ENCODE measurements at regions not wholly inside any gene's neighbourhood (a gene's known extent, or its start where the extent isn't known, plus 50 kb on each side); places are given as distances from the start of the nearest gene placed in this dataset.
"Not testable (repeated sequence)": the region's sequence is repeated elsewhere in the genome, so short reads cannot be mapped to it uniquely, and the experiment has no call there.

DNA sequence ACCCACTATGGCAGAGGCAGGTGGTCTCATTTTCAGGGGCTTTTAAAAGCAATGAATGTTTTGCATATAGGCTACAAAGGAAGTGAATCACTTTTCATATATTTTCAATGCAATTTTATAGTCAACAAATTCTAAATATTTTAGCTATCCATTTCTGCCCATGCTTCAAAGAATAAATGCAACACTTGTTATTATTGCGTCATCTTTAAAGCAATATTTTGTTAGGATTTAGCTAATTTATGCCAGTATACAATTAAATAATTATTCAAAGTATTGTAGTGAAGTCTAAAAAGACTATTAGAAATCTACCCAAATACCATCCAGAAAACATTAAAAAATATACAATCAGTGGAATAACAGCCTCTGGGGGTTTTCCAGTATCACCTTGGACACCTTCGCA is 509.1 kb upstream of the SPANXN1 start:
- TF ChIP-seq, protein P1, sequence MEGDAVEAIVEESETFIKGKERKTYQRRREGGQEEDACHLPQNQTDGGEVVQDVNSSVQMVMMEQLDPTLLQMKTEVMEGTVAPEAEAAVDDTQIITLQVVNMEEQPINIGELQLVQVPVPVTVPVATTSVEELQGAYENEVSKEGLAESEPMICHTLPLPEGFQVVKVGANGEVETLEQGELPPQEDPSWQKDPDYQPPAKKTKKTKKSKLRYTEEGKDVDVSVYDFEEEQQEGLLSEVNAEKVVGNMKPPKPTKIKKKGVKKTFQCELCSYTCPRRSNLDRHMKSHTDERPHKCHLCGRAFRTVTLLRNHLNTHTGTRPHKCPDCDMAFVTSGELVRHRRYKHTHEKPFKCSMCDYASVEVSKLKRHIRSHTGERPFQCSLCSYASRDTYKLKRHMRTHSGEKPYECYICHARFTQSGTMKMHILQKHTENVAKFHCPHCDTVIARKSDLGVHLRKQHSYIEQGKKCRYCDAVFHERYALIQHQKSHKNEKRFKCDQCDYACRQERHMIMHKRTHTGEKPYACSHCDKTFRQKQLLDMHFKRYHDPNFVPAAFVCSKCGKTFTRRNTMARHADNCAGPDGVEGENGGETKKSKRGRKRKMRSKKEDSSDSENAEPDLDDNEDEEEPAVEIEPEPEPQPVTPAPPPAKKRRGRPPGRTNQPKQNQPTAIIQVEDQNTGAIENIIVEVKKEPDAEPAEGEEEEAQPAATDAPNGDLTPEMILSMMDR (conservative IDR thresholded peaks at IDR 0.05; ENCODE audit: control insufficient read depth, insufficient read depth, low read depth, low read length), result no peak
- no peak overlapping the region for H3K4me3 ChIP-seq (ENCODE audit: control insufficient read depth, low read depth, low read length)
- no peak for DNase-seq (ENCODE audit: low read depth)

DNA sequence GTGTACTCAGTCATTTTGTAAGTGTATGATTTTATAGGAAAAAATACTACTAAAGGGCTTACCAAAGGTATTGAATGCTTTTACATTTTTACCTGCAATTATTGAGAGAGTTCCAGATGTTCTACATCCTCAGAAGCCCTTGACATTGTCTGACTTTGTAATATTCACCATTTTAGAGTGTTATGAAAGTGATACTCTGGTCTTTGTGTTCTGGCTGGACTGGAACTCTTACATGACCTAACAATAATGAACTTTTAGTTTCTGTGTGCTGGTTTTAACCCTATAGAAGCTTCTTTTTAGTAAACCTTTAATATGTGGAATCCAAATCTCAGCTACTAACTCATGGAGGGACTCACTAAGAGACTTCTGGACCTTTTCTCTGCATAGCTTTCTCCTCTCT is 478.8 kb upstream of the SPANXN1 start:
- no peak for DNase-seq (ENCODE audit: low read depth)
- TF ChIP-seq, protein P1 (conservative IDR thresholded peaks at IDR 0.05; ENCODE audit: control insufficient read depth, insufficient read depth, low read depth, low read length), result no peak
- H3K4me3 ChIP-seq (ENCODE audit: control insufficient read depth, low read depth, low read length), result no peak overlapping the region

DNA sequence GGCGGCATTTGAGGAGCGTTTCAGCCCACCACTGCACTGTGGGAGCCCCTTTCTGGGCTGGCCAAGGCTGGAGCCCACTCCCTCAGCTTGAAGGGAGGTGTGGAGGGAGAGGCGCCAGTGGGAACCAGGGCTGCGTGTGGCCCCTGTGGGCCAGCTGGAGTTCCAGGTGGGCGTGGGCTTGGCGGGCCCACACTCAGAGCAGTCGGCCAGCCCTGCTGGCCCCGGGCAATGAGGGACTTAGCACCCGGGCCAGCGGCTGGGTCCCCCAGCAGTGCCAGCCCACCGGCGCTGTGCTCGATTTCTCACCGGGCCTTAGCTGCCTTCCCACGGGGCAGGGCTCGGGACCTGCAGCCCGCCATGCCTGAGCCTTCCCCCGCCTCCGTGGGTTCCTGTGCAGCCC is 463.8 kb upstream of the SPANXN1 start:
- DNase-seq (ENCODE audit: low read depth); H3K4me3 ChIP-seq (ENCODE audit: control insufficient read depth, low read depth, low read length): not testable (repeated sequence)

DNA sequence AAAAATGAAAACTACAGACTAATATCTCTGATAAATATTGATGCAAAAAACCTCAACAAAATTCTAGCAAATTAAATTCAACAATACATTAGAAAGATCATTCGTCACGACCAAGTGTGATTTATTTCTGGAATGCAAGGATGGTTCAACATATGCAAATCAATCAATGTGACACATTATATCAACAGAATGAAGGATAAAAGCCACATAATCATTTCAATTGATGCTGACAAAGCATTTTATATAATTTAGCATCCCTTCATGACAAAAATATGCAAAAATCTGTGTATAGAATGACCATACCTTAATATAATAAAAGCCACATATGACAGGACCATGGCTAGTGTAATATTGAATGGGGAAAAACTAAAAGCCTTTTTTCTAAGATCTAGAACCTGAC is 457.2 kb upstream of the SPANXN1 start:
- H3K4me3 ChIP-seq (ENCODE audit: control insufficient read depth, low read depth, low read length), result no peak overlapping the region
- DNase-seq (ENCODE audit: low read depth), result no peak

DNA sequence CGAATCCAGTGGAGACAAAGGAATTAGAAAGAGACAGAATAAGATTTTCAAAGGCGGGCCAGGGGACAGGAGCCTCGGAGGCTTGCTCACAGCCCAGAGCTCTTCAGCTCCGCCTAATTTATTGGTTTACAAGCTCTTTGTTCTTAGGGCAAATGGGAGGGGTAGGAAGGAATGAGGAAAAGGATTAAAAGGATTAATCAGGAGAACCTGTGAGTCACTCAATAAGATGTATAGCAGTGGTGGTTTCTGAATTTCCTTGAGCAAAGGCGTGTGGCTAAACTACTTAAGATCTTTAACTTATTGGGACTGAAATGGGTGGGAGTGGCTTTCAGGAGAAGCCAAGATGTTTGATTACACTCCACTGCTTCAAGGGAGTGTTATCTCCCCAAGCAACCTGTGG is 456.0 kb upstream of the SPANXN1 start:
- TF ChIP-seq, protein P1 (conservative IDR thresholded peaks at IDR 0.05; ENCODE audit: control insufficient read depth, insufficient read depth, low read depth, low read length), result no peak
- no peak for DNase-seq (ENCODE audit: low read depth)
- no peak overlapping the region for H3K4me3 ChIP-seq (ENCODE audit: control insufficient read depth, low read depth, low read length)

More for the DNA sequence above, 457.2 kb upstream of the SPANXN1 start:
- TF ChIP-seq, protein P1 (conservative IDR thresholded peaks at IDR 0.05; ENCODE audit: control insufficient read depth, insufficient read depth, low read depth, low read length), result no peak

DNA sequence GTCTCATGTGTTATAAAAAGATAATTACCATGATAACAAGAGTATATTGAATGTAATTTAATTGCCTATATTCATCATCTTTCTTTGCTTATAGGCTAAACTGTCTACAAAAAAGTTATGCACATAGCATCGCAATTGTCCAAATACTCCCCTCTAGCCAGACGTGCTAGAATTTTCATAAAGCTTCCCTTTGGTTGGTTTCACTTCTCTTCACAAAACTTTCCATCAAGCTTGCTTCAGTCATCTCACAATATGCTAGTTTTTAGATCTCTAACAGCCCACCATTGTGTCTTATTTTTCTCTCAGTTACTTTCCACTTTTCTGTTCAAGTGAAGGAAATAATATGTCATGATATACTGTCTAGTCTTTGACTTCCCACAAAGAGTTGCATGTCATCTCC is 448.3 kb upstream of the SPANXN1 start:
- TF ChIP-seq, protein P1 (conservative IDR thresholded peaks at IDR 0.05; ENCODE audit: control insufficient read depth, insufficient read depth, low read depth, low read length), result no peak
- no peak overlapping the region for H3K4me3 ChIP-seq (ENCODE audit: control insufficient read depth, low read depth, low read length)
- no peak for DNase-seq (ENCODE audit: low read depth)

DNA sequence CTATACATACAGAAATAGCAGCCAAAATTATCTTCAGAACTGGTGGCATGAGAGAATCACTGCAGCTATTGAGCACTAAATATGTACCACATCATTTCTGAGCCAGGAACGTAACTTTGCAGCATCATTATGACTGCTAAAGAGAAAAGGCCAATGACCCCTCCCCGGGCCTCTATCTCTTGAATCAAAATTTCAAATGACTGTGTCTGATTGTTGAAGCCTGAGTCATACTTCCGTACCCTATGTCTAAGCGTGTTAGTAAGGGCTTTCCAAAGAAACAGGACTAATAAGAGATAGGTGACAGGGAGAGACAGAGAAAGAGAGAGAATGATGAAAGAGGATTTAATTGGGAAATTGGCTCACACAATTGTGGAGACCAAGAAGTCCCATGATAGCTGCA is 445.5 kb upstream of the SPANXN1 start:
- TF ChIP-seq, protein P1 (conservative IDR thresholded peaks at IDR 0.05; ENCODE audit: control insufficient read depth, insufficient read depth, low read depth, low read length), result no peak
- H3K4me3 ChIP-seq (ENCODE audit: control insufficient read depth, low read depth, low read length), result no peak overlapping the region
- peak; percentile 2 for DNase-seq (ENCODE audit: low read depth)

All from fibroblast of mammary gland (primary cell).